KG1 (cell line): ENCODE measurements at regions not wholly inside any gene's neighbourhood (a gene's known extent, or its start where the extent isn't known, plus 50 kb on each side); places are given as distances from the start of the nearest gene placed in this dataset.
"Not testable (repeated sequence)": the region's sequence is repeated elsewhere in the genome, so short reads cannot be mapped to it uniquely, and the experiment has no call there.

Source experiments
- DNase-seq: peaks from one replicate; lab custom pipeline; 2025; lab: John Stamatoyannopoulos, UW

GRCh38 chr10:57336341-57336740, 931.4 kb downstream of the IPMK start:
- DNase-seq, result no peak

GRCh38 chr10:57334523-57334922, 933.2 kb downstream of the IPMK start:
- DNase-seq, result no peak

- no peak for DNase-seq
Observed at GRCh38 chr10:57333880-57334279, 933.8 kb downstream of the IPMK start.

GRCh38 chr10:57321400-57321854, 946.3 kb downstream of the IPMK start:
- not testable (repeated sequence) for DNase-seq

GRCh38 chr10:57320416-57320815, 947.3 kb downstream of the IPMK start:
- no peak for DNase-seq

- DNase-seq, result no peak
Observed at GRCh38 chr10:57314046-57314445, 953.0 kb upstream of the ZWINT start.

- no peak for DNase-seq
Observed at GRCh38 chr10:57303566-57303965, 942.5 kb upstream of the ZWINT start.

GRCh38 chr10:57300718-57301117, 939.7 kb upstream of the ZWINT start:
- DNase-seq, result no peak

- no peak for DNase-seq
Observed at GRCh38 chr10:57294698-57295097, 933.6 kb upstream of the ZWINT start.

- DNase-seq, result no peak
Observed at GRCh38 chr10:57288754-57289153, 927.7 kb upstream of the ZWINT start.

GRCh38 chr10:57262892-57263291, 901.8 kb upstream of the ZWINT start:
- no peak for DNase-seq

- no peak for DNase-seq
Observed at GRCh38 chr10:57260175-57260574, 899.1 kb upstream of the ZWINT start.

GRCh38 chr10:57249615-57250281, 888.7 kb upstream of the ZWINT start:
- no peak for DNase-seq

GRCh38 chr10:57247271-57247670, 886.2 kb upstream of the ZWINT start:
- DNase-seq, result no peak

- no peak for DNase-seq
Observed at GRCh38 chr10:57225920-57226319, 864.9 kb upstream of the ZWINT start.

GRCh38 chr10:57224811-57225210, 863.8 kb upstream of the ZWINT start:
- no peak for DNase-seq

- no peak for DNase-seq
Observed at GRCh38 chr10:57222603-57223002, 861.5 kb upstream of the ZWINT start.

GRCh38 chr10:57222129-57222528, 861.1 kb upstream of the ZWINT start:
- DNase-seq, result no peak

- no peak for DNase-seq
Observed at GRCh38 chr10:57221674-57222073, 860.6 kb upstream of the ZWINT start.

- DNase-seq, result no peak
Observed at GRCh38 chr10:57218382-57218781, 857.3 kb upstream of the ZWINT start.

- no peak for DNase-seq
Observed at GRCh38 chr10:57202356-57202755, 841.3 kb upstream of the ZWINT start.

GRCh38 chr10:57188846-57189245, 827.8 kb upstream of the ZWINT start:
- DNase-seq, result no peak

GRCh38 chr10:57186201-57186600, 825.1 kb upstream of the ZWINT start:
- no peak for DNase-seq

- DNase-seq, result no peak
Observed at GRCh38 chr10:57169597-57169996, 808.5 kb upstream of the ZWINT start.
